NCI-H460 (cell line): ENCODE measurements at regions not wholly inside any gene's neighbourhood (a gene's known extent, or its start where the extent isn't known, plus 50 kb on each side); places are given as distances from the start of the nearest gene placed in this dataset.

Experiments used
- DNase-seq: peaks from one replicate; pipeline ENCODE4 v3.0.0-alpha.2; 2016; ENCODE audit warnings: low read depth; ENCODE audit errors: extremely low read depth

GRCh38 chr14:101404426-101405170, 156.7 kb upstream of the DIO3 start:
- no peak for DNase-seq

DNA sequence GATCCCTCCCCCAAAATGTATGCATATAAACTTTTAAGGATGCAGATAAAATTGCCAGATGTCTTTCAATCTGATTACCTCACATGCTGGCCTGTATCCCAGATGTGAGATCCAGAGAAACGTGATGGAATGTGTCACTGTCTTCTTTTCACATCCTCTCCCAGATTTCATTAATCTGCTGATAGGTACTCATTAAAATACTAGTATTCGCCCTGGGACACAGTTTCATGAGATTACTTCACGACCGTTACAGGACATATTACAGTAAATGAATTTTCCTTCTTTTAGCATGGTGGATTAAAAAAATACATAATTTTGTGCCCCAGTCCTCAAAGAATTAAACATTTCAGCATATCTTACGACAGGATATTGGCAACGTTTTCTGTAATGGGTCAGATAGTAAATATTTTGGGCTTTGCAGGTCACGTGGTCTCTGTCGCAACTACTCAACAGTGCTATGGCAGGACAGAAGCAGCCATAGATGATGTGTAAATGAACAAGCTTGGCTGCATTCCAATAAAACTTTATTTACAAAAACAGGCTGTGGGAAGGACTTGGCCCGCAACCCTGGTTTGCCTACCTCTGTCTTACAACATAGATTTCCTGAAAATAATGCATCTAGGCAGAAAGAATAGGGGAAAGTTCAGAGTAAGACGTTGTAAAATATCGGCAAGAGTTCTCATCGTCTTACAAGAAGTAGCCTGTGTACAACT, 156.0 kb upstream of the DIO3 start:
- no peak for DNase-seq

DNA sequence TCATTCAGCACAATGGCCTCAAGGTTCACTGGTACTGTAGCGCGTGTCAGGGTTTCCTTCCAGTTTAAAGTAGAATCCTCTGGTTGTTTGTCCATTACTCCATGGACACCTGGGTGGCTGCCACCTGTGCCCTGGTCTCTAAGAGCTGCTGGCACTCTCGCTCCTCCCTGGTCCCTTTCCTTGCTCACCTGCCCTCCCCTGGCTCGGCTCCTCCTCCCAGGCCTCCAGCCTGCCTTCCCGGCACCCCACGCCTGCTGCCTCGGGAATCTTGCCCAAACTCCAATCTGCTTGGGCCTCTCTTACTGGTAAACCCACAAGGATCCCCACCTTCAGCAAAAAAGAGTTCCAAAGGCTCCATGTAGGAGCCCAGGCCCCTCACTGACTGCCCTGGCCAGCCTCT, 154.4 kb upstream of the DIO3 start:
- DNase-seq = no peak

DNA sequence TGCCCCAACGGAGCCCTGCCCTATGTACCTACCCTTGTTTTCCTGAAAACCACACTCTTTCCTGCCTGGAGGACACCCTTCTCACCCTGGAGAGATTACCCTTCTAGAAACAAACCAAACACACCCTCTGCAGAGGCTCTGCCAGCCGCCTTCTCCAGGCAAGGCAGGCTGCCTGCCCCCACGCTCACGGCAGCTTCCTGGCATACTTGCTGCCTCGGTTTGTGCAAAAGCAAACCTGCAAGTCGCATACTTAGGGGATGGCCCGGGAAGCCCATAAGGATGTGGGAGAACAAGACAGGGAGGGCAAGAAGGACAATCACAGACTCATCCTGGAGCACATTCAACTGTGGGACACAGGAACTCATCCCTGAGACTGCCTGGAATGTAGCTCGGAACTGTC, 154.0 kb upstream of the DIO3 start:
- DNase-seq = no peak

- DNase-seq = no peak
Measured at GRCh38 chr14:101408077-101408831, 153.0 kb upstream of the DIO3 start.

DNA sequence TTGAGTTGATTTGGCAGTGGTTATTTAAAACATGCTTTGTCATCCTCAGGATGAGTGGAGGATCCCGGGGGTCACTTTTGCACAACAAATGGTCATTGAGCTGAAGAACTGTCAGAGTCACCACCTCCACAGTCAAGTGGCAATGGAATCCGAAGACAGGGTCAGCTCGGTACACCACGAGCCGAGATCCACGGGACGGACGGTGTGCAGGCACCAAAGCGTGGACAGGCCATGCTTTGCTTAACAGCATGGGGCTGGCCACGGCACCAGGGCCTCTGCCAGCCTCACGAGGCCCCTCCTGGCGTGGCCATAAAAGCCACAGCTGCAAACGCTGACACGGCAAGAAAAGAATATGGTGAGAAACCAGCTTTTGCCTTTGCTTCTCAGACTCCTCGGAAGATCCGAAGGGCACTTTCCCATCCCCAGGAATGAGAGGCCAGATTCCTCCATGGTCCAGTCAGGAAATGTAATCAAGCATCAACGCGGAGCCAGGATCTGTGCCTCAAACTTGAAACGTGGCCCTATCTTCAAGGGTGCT, 152.2 kb upstream of the DIO3 start:
- DNase-seq = no peak

DNA sequence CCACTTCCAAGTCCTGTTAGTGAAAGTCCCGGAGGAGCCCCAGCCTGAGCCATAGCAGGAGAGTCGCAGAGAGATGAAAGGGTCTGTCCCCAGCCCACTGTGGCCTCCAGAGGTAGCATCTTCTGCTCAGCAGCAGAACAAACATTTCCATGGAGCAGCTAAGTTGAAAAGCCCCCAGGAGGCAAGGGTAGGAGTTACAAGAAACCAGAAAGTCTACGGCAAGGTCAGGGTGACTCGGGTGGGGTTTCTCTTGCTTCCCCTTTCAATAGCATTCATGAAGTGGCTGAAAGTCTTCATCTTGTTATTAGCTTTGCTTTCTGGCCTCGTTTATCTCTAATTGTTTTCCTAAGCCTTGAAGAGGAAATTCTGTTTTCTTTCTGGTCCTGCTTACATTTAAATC, 151.2 kb upstream of the DIO3 start:
- DNase-seq = no peak

DNA sequence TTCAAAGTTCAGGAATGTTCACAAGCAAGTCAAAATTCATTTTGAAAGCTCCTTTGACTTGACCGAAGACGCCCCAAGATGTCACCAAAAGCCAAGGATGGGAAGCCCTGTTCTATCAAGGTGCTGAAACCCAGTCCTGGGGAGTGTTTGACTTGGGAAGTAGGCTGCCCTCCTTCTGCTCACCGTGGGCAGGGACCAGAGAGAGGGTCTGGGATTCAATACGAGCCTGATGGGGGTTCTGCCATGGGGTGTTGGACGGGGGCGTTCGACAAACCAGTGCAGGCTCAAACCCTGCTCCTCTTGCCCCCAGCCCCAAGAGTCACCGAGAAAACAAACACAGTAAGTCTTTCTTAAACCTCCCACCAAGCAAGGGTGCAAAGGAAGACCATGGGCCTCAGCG, 150.1 kb upstream of the DIO3 start:
- no peak for DNase-seq

- DNase-seq = no peak
Measured at GRCh38 chr14:101411779-101412178, 149.5 kb upstream of the DIO3 start.

GRCh38 chr14:101412739-101413138, 148.6 kb upstream of the DIO3 start:
- no peak for DNase-seq

- DNase-seq = no peak
Measured at GRCh38 chr14:101417434-101417833, 143.9 kb upstream of the DIO3 start.

GRCh38 chr14:101418601-101419000, 142.7 kb upstream of the DIO3 start:
- DNase-seq = no peak

DNA sequence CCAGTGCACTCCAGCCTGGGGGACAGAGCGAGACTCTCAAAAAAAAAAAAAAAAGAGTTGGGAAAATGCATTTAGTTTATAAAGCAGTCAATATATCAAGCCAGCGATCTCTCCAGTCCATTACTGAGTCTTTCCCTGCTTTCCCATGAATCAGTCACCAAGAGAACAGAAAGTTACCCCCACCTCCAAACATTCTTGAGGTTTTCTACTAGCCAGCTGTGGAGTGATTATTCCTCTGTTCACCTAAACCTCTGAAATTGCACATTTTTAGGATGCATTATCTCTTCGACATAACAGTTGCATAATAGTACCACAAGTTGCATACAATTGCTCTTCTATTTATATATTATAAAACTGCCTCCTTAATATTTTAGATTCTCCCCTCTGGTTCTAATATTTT, 134.8 kb upstream of the DIO3 start:
- DNase-seq = no peak

GRCh38 chr14:101428409-101428808, 132.9 kb upstream of the DIO3 start:
- DNase-seq = no peak

- DNase-seq = no peak
Measured at GRCh38 chr14:101435546-101435945, 125.7 kb upstream of the DIO3 start.

DNA sequence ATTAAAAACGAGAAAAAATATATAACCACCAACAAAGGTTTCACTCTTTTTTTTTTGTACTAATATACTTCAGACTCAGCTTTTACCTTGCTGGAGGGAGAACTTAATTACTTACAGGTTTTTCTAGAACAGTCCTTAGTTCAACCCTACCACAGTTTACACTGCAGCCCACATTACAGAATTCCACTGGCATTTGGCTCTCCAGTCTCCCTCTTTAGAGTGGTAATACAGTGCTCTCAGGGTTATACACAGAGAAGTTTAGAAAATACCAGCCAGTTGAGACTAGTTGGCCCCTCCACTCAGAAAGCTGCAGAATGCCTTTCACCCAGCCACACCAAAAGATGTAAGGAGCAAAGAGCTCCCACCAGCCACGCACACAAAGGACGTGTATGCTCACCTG, 122.3 kb upstream of the DIO3 start:
- no peak for DNase-seq

GRCh38 chr14:101440496-101440895, 120.8 kb upstream of the DIO3 start:
- no peak for DNase-seq

GRCh38 chr14:101441710-101442109, 119.6 kb upstream of the DIO3 start:
- no peak for DNase-seq

DNA sequence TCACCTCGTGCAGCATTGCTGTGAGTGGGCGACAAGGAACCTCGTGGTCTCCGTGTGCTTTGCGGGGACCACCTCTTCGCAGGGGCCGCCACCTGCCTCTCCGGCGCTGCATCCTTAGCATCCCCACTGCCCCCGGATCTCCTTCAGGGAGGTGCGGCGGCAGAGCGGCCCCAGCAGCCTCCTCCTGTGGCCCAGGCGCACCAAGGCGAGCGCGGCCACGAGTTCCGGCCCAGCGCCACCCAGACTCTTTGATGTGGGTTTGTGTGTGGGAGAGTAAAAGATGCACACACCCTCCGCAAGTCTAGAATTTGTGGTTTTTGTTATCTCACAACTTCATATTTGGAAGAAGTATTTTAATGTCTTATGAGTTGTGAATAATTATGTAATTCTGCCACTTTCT, 118.8 kb upstream of the DIO3 start:
- no peak for DNase-seq

DNA sequence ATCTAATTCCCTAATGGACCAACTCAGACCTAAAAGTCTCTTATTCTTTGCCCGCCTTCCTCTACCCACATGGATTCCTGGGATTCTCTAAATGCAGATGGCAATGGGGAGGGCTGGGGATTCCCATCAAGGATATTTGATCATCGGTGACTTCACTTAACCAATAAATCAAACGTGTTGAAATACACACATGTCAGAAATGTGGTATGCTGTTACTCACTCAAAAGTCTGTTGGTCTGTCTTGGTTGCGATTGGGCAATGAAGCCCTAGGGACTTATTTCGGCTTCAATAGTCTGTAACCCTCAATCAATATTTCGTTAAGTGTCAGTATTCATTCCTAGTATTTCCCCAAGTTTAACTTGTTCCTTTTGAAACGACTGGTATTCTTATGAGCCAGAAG, 117.2 kb upstream of the DIO3 start:
- peak; percentile 6 for DNase-seq

- DNase-seq = no peak
Measured at GRCh38 chr14:101445278-101445677, 116.0 kb upstream of the DIO3 start.
